HepG2 (cell line): ENCODE measurements at regions not wholly inside any gene's neighbourhood (a gene's known extent, or its start where the extent isn't known, plus 50 kb on each side); places are given as distances from the start of the nearest gene placed in this dataset.

Experiments
- CREB1 ChIP-seq, 2 experiments: fragments of 450-650 bp in 1 of 2; IDR thresholded peaks; 2 replicates each; pipeline ENCODE4 v1.6.1; 2016 to 2017; ENCODE audit warnings: control low read depth in 1 of 2, mild to moderate bottlenecking in 1 of 2, missing compliant biosample characterization in 1 of 2, missing genetic modification characterization in 1 of 2
- CTCF ChIP-seq: sonication (generic); formaldehyde crosslinking; IDR thresholded peaks from 2 replicates; pipeline ENCODE4 v1.5.0; 2020; ENCODE audit warnings: mild to moderate bottlenecking, missing genetic modification reagents, moderate library complexity
- GTF2F1 ChIP-seq: fragments of 150-350 bp; IDR thresholded peaks from 2 replicates; pipeline ENCODE4 v1.6.1; 2014; ENCODE audit warnings: low read length
- MEIS2 ChIP-seq: sonication (generic); formaldehyde crosslinking; IDR thresholded peaks from 2 replicates; pipeline ENCODE4 v1.9.0; 2021; ENCODE audit warnings: mild to moderate bottlenecking, missing genetic modification reagents
- ZNF335 ChIP-seq: sonication (generic); formaldehyde crosslinking; IDR thresholded peaks from 2 replicates; pipeline ENCODE4 v1.4.0; 2020; ENCODE audit warnings: missing genetic modification reagents
- ZNF562 ChIP-seq: sonication (generic); formaldehyde crosslinking; IDR thresholded peaks from 2 replicates; pipeline ENCODE4 v1.8.0; 2022; ENCODE audit warnings: missing genetic modification reagents, borderline replicate concordance

DNA sequence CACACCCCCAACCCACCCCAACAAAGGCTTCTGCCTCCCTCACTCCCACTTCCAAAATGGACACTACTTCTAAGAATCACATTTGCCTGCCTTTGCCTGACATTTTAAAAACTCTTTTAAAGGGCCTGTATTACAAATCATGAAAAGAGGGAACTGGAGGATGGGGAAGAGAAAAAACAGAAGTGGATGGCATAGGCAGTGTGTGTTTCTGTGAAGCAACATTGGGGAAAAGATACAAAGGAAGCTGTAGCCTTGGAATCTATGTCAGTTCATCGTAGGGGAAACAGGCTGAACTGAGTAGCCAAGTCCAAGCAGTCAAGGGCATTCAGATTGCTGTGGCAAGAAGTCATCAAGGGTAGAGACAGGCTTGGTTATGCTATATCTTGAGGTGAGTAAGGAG lies 273.9 kb downstream of the BTG1 start:
- TF ChIP-seq ZNF335 (no peak), GTF2F1 (no peak), CREB1 (IDR thresholded peaks at IDR 0.05) (no peak), CREB1 (CRISPR knock-in tag; IDR thresholded peaks at IDR 0.05) (no peak), ZNF562 (CRISPR knock-in tag) (no peak), CTCF (no peak), MEIS2 (CRISPR knock-in tag) (no peak)
